B cell (primary cell): ENCODE measurements at regions not wholly inside any gene's neighbourhood (a gene's known extent, or its start where the extent isn't known, plus 50 kb on each side); places are given as distances from the start of the nearest gene placed in this dataset.
A peak's percentile ranks its signal among the peaks of the same experiment; 100 is the strongest.

Source experiments
- ATAC-seq: fragments of 200-7000 bp; cut with Tn5 transposase; one replicate; pipeline ENCODE4 v1.10.0; 2021; ENCODE audit warnings: low read depth, mild to moderate bottlenecking, moderate number of reproducible peaks, moderate library complexity
- CTCF ChIA-PET: fragments of 350-600 bp; sonication (Branson Sonifier 250); formaldehyde crosslinking; loops from one replicate; lab custom pipeline; 2021; ENCODE audit warnings: antibody characterized with exemption, inconsistent platforms; lab: Charles Lee
- POLR2A ChIA-PET: fragments of 350-600 bp; sonication (Branson Sonifier 250); formaldehyde crosslinking; loops from one replicate; lab custom pipeline; 2021; ENCODE audit warnings: antibody characterized with exemption; lab: Charles Lee
- DNase-seq: peaks from one replicate; pipeline ENCODE4 v3.0.0; 2013
- H2AFZ ChIP-seq: 2 replicates; pipeline ENCODE4 v1.6.1; 2012; ENCODE audit warnings: mild to moderate bottlenecking, low read depth, low read length; ENCODE audit not compliant: insufficient read depth, poor library complexity, severe bottlenecking
- H3K27ac ChIP-seq, 2 donors: 1 replicate in 1 of 2; 2 replicates in 1 of 2; pipeline ENCODE4 v1.5.1; 2012 to 2013; ENCODE audit warnings: low read length in 2 of 2, mild to moderate bottlenecking in 2 of 2, moderate library complexity in 1 of 2
- H3K27me3 ChIP-seq, 4 experiments: fragments of 200-600 bp in 1 of 4; sonication (generic) in 1 of 4; replicated peaks in 1 of 4; 1 replicate in 2 of 4; 2 replicates in 2 of 4; pipeline versions ENCODE4 v1.6.1 to v1.7.0; 2013 to 2016; ENCODE audit warnings: low read length in 3 of 4, mild to moderate bottlenecking in 2 of 4, mixed read lengths in 1 of 4, moderate library complexity in 1 of 4; ENCODE audit not compliant: insufficient read depth in 4 of 4, control insufficient read depth in 3 of 4; ENCODE audit errors: control extremely low read depth in 1 of 4
- H3K36me3 ChIP-seq, 2 experiments: replicated peaks in 1 of 2; 1 replicate in 1 of 2; 2 replicates in 1 of 2; pipeline versions ENCODE4 v1.6.1 to v1.7.1; 2013; ENCODE audit warnings: low read length in 1 of 2; ENCODE audit not compliant: insufficient read depth in 2 of 2, control insufficient read depth in 1 of 2; ENCODE audit errors: control extremely low read depth in 1 of 2, extremely low read depth in 1 of 2
- H3K4me1 ChIP-seq, 2 donors: fragments of 200-600 bp in 1 of 2; sonication (generic) in 1 of 2; 1 replicate in 1 of 2; 2 replicates in 1 of 2; pipeline versions ENCODE4 v1.5.1 to v1.6.1; 2013 to 2017; ENCODE audit warnings: low read length in 2 of 2; ENCODE audit not compliant: control insufficient read depth in 2 of 2, insufficient read depth in 2 of 2
- H3K4me2 ChIP-seq: replicated peaks from 2 replicates; pipeline ENCODE3; 2012; ENCODE audit warnings: mild to moderate bottlenecking, low read depth, low read length; ENCODE audit not compliant: poor library complexity, severe bottlenecking
- H3K4me3 ChIP-seq, 5 experiments: fragments of 200-600 bp in 1 of 5; sonication (generic) in 1 of 5; 1 replicate in 3 of 5; 2 replicates in 2 of 5; pipeline versions ENCODE4 v1.5.1 to v1.7.0; 2011 to 2016; ENCODE audit warnings: low read length in 4 of 5, mild to moderate bottlenecking in 4 of 5, low read depth in 2 of 5, control low read depth in 1 of 5, moderate library complexity in 1 of 5; ENCODE audit not compliant: insufficient read depth in 1 of 5; ENCODE audit errors: control extremely low read depth in 1 of 5, extremely low read depth in 1 of 5
- H3K79me2 ChIP-seq: fragments of 200-600 bp; sonication (generic); one replicate; pipeline ENCODE4 v1.6.0; 2016; ENCODE audit warnings: low read length; ENCODE audit not compliant: control insufficient read depth, insufficient read depth
- H3K9ac ChIP-seq: fragments of 200-600 bp; sonication (generic); 2 replicates; pipeline ENCODE4 v1.6.1; 2017; ENCODE audit warnings: mild to moderate bottlenecking, low read length, moderate library complexity
- H3K9me3 ChIP-seq, 3 donors: one replicate each; pipeline versions ENCODE4 v1.6.1 to v1.7.1; 2013; ENCODE audit warnings: low read length in 2 of 3; ENCODE audit not compliant: control insufficient read depth in 2 of 3, insufficient read depth in 1 of 3; ENCODE audit errors: control extremely low read depth in 1 of 3
- H4K20me1 ChIP-seq: 2 replicates; pipeline ENCODE4 v1.6.0; 2012; ENCODE audit warnings: mild to moderate bottlenecking, low read length; ENCODE audit not compliant: insufficient read depth, control insufficient read depth, poor library complexity, severe bottlenecking
- H3K27ac Mint-ChIP-seq: one replicate; pipeline ENCODE4 v1.8.0; 2021; ENCODE audit warnings: mixed read lengths
- H3K27me3 Mint-ChIP-seq: one replicate; pipeline ENCODE4 v1.8.0; 2021; ENCODE audit warnings: mixed read lengths
- H3K4me1 Mint-ChIP-seq: one replicate; pipeline ENCODE4 v1.8.0; 2021; ENCODE audit warnings: mixed read lengths
- H3K4me3 Mint-ChIP-seq: one replicate; pipeline ENCODE4 v1.8.0; 2021; ENCODE audit warnings: mixed read lengths
- H3K9me3 Mint-ChIP-seq: one replicate; pipeline ENCODE4 v1.8.0; 2022; ENCODE audit warnings: mixed read lengths; ENCODE audit not compliant: insufficient read depth
- EZH2 ChIP-seq: IDR thresholded peaks from 2 replicates; pipeline ENCODE4 v1.6.1; 2012; ENCODE audit warnings: borderline replicate concordance, low read depth, mild to moderate bottlenecking, moderate library complexity, low read length; ENCODE audit not compliant: insufficient read depth, poor library complexity, severe bottlenecking
- WGBS: methylation state at CpG from one replicate; pipeline ENCODE4 v1.1.5; 2013; ENCODE audit warnings: missing lambda C conversion rate; ENCODE audit not compliant: insufficient coverage; 5-methylcytosine and 5-hydroxymethylcytosine counted together
- intact Hi-C: fragments of 100-400 bp; cut with micrococcal nuclease; formaldehyde crosslinking; loops from one replicate; pipeline ENCODE4 v1.10.0; 2022
- TF ChIP-seq, protein P1 (sequence below): fragments of 200-600 bp; IDR thresholded peaks from one replicate; pipeline ENCODE4 v1.8.0; 2022; ENCODE audit warnings: antibody characterized with exemption, mild to moderate bottlenecking

DNA sequence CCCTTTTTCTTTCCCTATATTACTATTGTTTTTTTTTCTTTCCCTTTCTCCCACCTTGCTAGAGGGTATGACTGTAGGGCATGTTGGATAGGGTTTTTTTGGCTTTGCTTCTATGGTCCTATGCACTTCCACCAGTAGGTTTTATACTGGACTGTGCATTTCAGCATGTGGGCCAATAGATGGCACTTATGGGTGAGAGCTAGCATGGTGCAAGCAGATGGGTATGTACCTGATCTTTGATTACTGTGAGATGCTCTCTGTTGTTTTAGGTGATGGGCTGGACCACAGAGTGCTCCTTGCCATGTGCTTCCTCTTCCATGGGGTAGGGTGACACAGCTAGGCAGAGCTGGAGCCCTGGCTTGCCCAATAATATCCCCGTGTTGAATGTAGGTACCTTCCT is 128.5 kb upstream of the CHD6 start:
- no peaks in the 10 kb centered on the region for H3K36me3 ChIP-seq
- Mint-ChIP-seq H3K27me3 (peaks cover 34% of the 10 kb centered on the region), H3K27ac (no peak overlapping the region), H3K4me1 (peaks cover 2% of the 10 kb centered on the region), H3K9me3 (no peaks in the 10 kb centered on the region), H3K4me3 (no peak overlapping the region)
- intact Hi-C loops: no loop called here
- no peak overlapping the region for H3K27ac ChIP-seq
- H2AFZ ChIP-seq: no peak overlapping the region
- 100% methylated on average over 1 of the region's 1 CpG for WGBS
- no peak overlapping the region for H3K9ac ChIP-seq
- no peak overlapping the region for H3K4me2 ChIP-seq
- TF ChIP-seq, protein P1, sequence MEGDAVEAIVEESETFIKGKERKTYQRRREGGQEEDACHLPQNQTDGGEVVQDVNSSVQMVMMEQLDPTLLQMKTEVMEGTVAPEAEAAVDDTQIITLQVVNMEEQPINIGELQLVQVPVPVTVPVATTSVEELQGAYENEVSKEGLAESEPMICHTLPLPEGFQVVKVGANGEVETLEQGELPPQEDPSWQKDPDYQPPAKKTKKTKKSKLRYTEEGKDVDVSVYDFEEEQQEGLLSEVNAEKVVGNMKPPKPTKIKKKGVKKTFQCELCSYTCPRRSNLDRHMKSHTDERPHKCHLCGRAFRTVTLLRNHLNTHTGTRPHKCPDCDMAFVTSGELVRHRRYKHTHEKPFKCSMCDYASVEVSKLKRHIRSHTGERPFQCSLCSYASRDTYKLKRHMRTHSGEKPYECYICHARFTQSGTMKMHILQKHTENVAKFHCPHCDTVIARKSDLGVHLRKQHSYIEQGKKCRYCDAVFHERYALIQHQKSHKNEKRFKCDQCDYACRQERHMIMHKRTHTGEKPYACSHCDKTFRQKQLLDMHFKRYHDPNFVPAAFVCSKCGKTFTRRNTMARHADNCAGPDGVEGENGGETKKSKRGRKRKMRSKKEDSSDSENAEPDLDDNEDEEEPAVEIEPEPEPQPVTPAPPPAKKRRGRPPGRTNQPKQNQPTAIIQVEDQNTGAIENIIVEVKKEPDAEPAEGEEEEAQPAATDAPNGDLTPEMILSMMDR: no peak
- TF ChIP-seq EZH2: no peak
- no peaks in the 10 kb centered on the region for H3K79me2 ChIP-seq
- no peaks in the 10 kb centered on the region for H3K9me3 ChIP-seq
- DNase-seq (no peak), ATAC-seq (no peak)
- ChIA-PET POLR2A (no interaction called here), CTCF (interaction anchor here (0.8 to 1.8 kb wide), 2 partner anchors 8 to 10 kb away, joined by 3 to 9 read pairs; no protein-coding TSS in a partner anchor)
- peaks cover 0 to 9% (median 0%) of the 10 kb centered on the region in 4 experiments for H3K27me3 ChIP-seq
- H4K20me1 ChIP-seq: no peaks in the 10 kb centered on the region
- H3K4me3 ChIP-seq: no peak overlapping the region
- H3K4me1 ChIP-seq: no peaks in the 10 kb centered on the region

DNA sequence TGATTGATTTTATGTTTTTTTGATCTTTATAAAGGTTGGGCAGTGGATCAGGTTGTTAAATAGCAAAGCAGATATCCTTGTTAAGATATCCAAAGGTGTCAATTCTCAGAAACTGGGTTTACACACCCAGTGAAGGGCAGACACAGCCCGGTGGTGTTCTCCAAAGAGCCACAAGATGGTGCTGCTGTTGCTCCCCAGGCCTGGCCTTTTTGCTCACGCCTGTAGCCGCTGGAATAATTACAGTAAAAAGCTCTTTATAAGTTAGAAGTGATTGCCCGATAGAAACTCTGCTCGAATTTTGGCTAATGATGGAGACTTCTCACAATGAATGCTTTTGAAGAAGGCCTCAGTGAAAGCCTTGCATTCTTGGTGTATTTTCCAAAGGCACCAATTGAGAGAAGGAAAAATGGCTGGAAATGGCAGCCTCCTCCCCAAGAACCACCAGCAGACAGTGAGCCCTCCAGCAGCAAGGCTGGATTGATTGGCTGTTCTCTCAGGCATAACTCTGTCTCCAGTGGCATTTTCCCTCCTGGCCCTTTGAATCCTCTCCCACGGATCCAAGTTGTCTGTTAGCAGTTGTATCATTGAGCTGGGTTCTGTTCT is 120.5 kb upstream of the CHD6 start:
- no peak for TF ChIP-seq EZH2
- TF ChIP-seq, protein P1: peak; percentile 70

More for the DNA sequence above, 120.5 kb upstream of the CHD6 start:
- H3K27me3 ChIP-seq: peaks cover 0 to 3% (median 0%) of the 10 kb centered on the region in 4 experiments
- H3K27ac ChIP-seq: no peak overlapping the region
- no peak overlapping the region for H3K27ac Mint-ChIP-seq
- H3K9me3 Mint-ChIP-seq: peaks cover 4% of the 10 kb centered on the region
- no peaks in the 10 kb centered on the region for H3K4me1 Mint-ChIP-seq
- no peak overlapping the region for H3K4me3 ChIP-seq
- POLR2A ChIA-PET: no interaction called here
- intact Hi-C loops: loop anchor here (5.0 kb wide), 2 partner anchors 1449 to 1669 kb away; partner anchors contain the start of gene PTPRT
- H3K27me3 Mint-ChIP-seq: no peaks in the 10 kb centered on the region
- no peaks in the 10 kb centered on the region for H3K36me3 ChIP-seq
- 10% methylated on average over 5 of the region's 6 CpGs for WGBS
- peak overlapping the region; percentile 23 for H2AFZ ChIP-seq
- no peak overlapping the region for H3K4me3 Mint-ChIP-seq
- CTCF ChIA-PET: interaction anchor here (1.2 to 1.7 kb wide), 3 partner anchors 9 to 16 kb away, joined by 3 to 9 read pairs (median 5); no protein-coding TSS in a partner anchor
- peaks cover 0 to 14% (median 0%) of the 10 kb centered on the region in 3 donors for H3K9me3 ChIP-seq
- H3K4me2 ChIP-seq: no peak overlapping the region
- no peaks in the 10 kb centered on the region for H3K4me1 ChIP-seq
- no peak overlapping the region for H3K9ac ChIP-seq
- DNase-seq: peak; percentile 26
- H4K20me1 ChIP-seq: no peaks in the 10 kb centered on the region
- ATAC-seq: peak; percentile 45
- no peaks in the 10 kb centered on the region for H3K79me2 ChIP-seq
